ENCODE measurements at regions not wholly inside any gene's neighbourhood (a gene's known extent, or its start where the extent isn't known, plus 50 kb on each side); places are given as distances from the start of the nearest gene placed in this dataset.

GRCh38 chr1:193926956-193927355 lies 740.5 kb upstream of the B3GALT2 start:
- FAIRE-seq, result no peak
- no peak overlapping the region for H3K4me3 ChIP-seq (replicated peaks in 1 of 3; ENCODE audit: insufficient read depth in 1 of 3, low read depth in 1 of 3, low read length in 3 of 3)
- ChIA-PET POLR2A (no interaction called here), CTCF (no interaction called here)
- DNase-seq (ENCODE audit: low read depth, low spot score), result no peak
- dilution Hi-C loops (cut with MboI; ENCODE audit: extremely low pct_ligation_motif_present, low sequenced_read_pairs), result no loop called here
- no peaks in the 10 kb centered on the region for H3K4me1 ChIP-seq (ENCODE audit: control insufficient read depth, extremely low read depth, insufficient read depth, low read length)
- no peaks in the 10 kb centered on the region for H3K27me3 ChIP-seq (ENCODE audit: control insufficient read depth in 2 of 2, insufficient read depth in 2 of 2, low read length in 2 of 2)
- no peaks in the 10 kb centered on the region for H3K79me2 ChIP-seq (ENCODE audit: control insufficient read depth, insufficient read depth, low read length)
- H4K20me1 ChIP-seq (replicated peaks; ENCODE audit: control insufficient read depth, extremely low read depth, insufficient read depth, low read length), result no peaks in the 10 kb centered on the region
- no peak overlapping the region for H3K27ac ChIP-seq (ENCODE audit: insufficient read depth, low read depth, low read length)
- intact Hi-C loops (cut with micrococcal nuclease), result no loop called here
- no peak overlapping the region for H2AFZ ChIP-seq (ENCODE audit: low read depth, low read length)
- H3K9me1 ChIP-seq (replicated peaks; ENCODE audit: control insufficient read depth, extremely low read depth, insufficient read depth, low read length), result no peaks in the 10 kb centered on the region
- no TSS peak for BruUV-seq (replicated peaks)
- no peaks in the 10 kb centered on the region for H3K36me3 ChIP-seq (ENCODE audit: control insufficient read depth in 2 of 2, extremely low read depth in 1 of 2, insufficient read depth in 2 of 2, low read length in 2 of 2)
- no peaks in the 10 kb centered on the region for H3K9me3 ChIP-seq (replicated peaks; ENCODE audit: control insufficient read depth, insufficient read depth, low read length)
- H3K9ac ChIP-seq (replicated peaks; ENCODE audit: extremely low read depth, insufficient read depth, low read length), result no peak overlapping the region
- no peak overlapping the region for H3K4me2 ChIP-seq (ENCODE audit: insufficient read depth, low read length)
- TF ChIP-seq POLR2AphosphoS5 (IDR thresholded peaks at IDR 0.05; ENCODE audit: insufficient read depth, low read depth, low read length), result no peak
- no peak for TF ChIP-seq POLR2A (IDR thresholded peaks at IDR 0.05; ENCODE audit: low read depth, low read length)
- no peak for TF ChIP-seq MAX (IDR thresholded peaks at IDR 0.05; ENCODE audit: insufficient read depth, insufficient read length)
- no peak for TF ChIP-seq JUN (IDR thresholded peaks at IDR 0.05; ENCODE audit: borderline replicate concordance, insufficient read depth, insufficient read length, low read depth)
- no peak for TF ChIP-seq GATA2 (IDR thresholded peaks at IDR 0.05; ENCODE audit: insufficient read depth, insufficient read length, low read depth, low read length)
- TF ChIP-seq FOS (IDR thresholded peaks at IDR 0.05; ENCODE audit: borderline replicate concordance, insufficient read depth, low read length), result no peak
- TF ChIP-seq EZH2 (IDR thresholded peaks at IDR 0.05; ENCODE audit: borderline replicate concordance, low read depth, low read length, severe bottlenecking), result no peak
- no peak for TF ChIP-seq CTCF (IDR thresholded peaks at IDR 0.05; ENCODE audit: extremely low read depth in 1 of 2, insufficient read depth in 1 of 2, low read depth in 1 of 2, low read length in 2 of 2)
- no peak for TF ChIP-seq MYC (IDR thresholded peaks at IDR 0.05; ENCODE audit: low read depth, low read length)
